Stimulated activated CD8-positive, alpha-beta memory T cell treated with anti-CD3 and anti-CD28 coated beads, Interleukin-2, amount 100 ng/mL, for 48 hours (primary cell): ENCODE measurements at regions not wholly inside any gene's neighbourhood (a gene's known extent, or its start where the extent isn't known, plus 50 kb on each side); places are given as distances from the start of the nearest gene placed in this dataset.

Experiments used
- DNase-seq, 2 donors: peaks; one replicate each; pipeline ENCODE4 v3.0.0-alpha.2; 2020; ENCODE audit warnings: low read depth in 2 of 2

- DNase-seq, result no peak
These were observed 375.1 kb downstream of the TMEM167A start for GRCh38 chr5:82702046-82702445.

GRCh38 chr5:82699737-82700136 is 377.5 kb downstream of the TMEM167A start:
- DNase-seq, result no peak

- DNase-seq, result no peak
These were observed 379.2 kb downstream of the TMEM167A start for GRCh38 chr5:82698026-82698425.

- no peak for DNase-seq
These were observed 382.4 kb downstream of the TMEM167A start for GRCh38 chr5:82694711-82695285.

GRCh38 chr5:82692826-82693225 is 384.4 kb downstream of the TMEM167A start:
- DNase-seq, result no peak

GRCh38 chr5:82684659-82685058 is 392.5 kb downstream of the TMEM167A start:
- no peak for DNase-seq

GRCh38 chr5:82684165-82684564 is 393.0 kb downstream of the TMEM167A start:
- DNase-seq, result no peak

- no peak for DNase-seq
These were observed 397.5 kb downstream of the TMEM167A start for GRCh38 chr5:82679660-82680059.

GRCh38 chr5:82676661-82677060 is 398.5 kb upstream of the RPS23 start:
- no peak for DNase-seq

- DNase-seq, result no peak
These were observed 396.5 kb upstream of the RPS23 start for GRCh38 chr5:82674671-82675070.

- DNase-seq, result no peak
These were observed 395.1 kb upstream of the RPS23 start for GRCh38 chr5:82673057-82673809.

- DNase-seq, result no peak
These were observed 392.5 kb upstream of the RPS23 start for GRCh38 chr5:82670692-82671091.

GRCh38 chr5:82669720-82670119 is 391.6 kb upstream of the RPS23 start:
- no peak for DNase-seq

GRCh38 chr5:82666312-82666711 is 388.2 kb upstream of the RPS23 start:
- no peak for DNase-seq

- DNase-seq, result no peak
These were observed 386.6 kb upstream of the RPS23 start for GRCh38 chr5:82664732-82665131.

- no peak for DNase-seq
These were observed 385.1 kb upstream of the RPS23 start for GRCh38 chr5:82663225-82663624.

GRCh38 chr5:82662340-82662739 is 384.2 kb upstream of the RPS23 start:
- no peak for DNase-seq

- DNase-seq, result no peak
These were observed 383.8 kb upstream of the RPS23 start for GRCh38 chr5:82661933-82662332.

GRCh38 chr5:82661462-82661861 is 383.3 kb upstream of the RPS23 start:
- no peak for DNase-seq

- DNase-seq, result no peak
These were observed 381.0 kb upstream of the RPS23 start for GRCh38 chr5:82659115-82659514.

GRCh38 chr5:82657033-82657699 is 379.0 kb upstream of the RPS23 start:
- DNase-seq, result no peak

GRCh38 chr5:82656341-82656761 is 378.2 kb upstream of the RPS23 start:
- DNase-seq, result no peak

- DNase-seq, result no peak
These were observed 376.9 kb upstream of the RPS23 start for GRCh38 chr5:82655078-82655477.
